WTC11 (cell line): ENCODE measurements at regions not wholly inside any gene's neighbourhood (a gene's known extent, or its start where the extent isn't known, plus 50 kb on each side); places are given as distances from the start of the nearest gene placed in this dataset.

ENCODE experiments used
- FOXJ3 ChIP-seq: sonication (generic); formaldehyde crosslinking; IDR thresholded peaks from 2 replicates; pipeline ENCODE4 v1.9.0; 2021; ENCODE audit warnings: missing genetic modification reagents, mild to moderate bottlenecking, borderline replicate concordance
- FOXP1 ChIP-seq: sonication (generic); formaldehyde crosslinking; IDR thresholded peaks from 2 replicates; pipeline ENCODE4 v1.8.0; 2022; ENCODE audit warnings: missing genetic modification reagents, mild to moderate bottlenecking, moderate library complexity, borderline replicate concordance
- IRF2 ChIP-seq: sonication (generic); formaldehyde crosslinking; IDR thresholded peaks from 2 replicates; pipeline ENCODE4 v1.8.0; 2022; ENCODE audit warnings: low read depth, missing genetic modification reagents, borderline replicate concordance
- ZNF423 ChIP-seq: fragments of 250-450 bp; sonication (Bioruptor Pico); IDR thresholded peaks from 2 replicates; pipeline ENCODE4 v2.1.2; 2022; ENCODE audit warnings: mild to moderate bottlenecking, moderate library complexity
- TF ChIP-seq, protein P1 (sequence below): fragments of 250-450 bp; sonication (Bioruptor Pico); IDR thresholded peaks from 2 replicates; pipeline ENCODE4 v2.1.2; 2022; ENCODE audit warnings: mild to moderate bottlenecking, moderate library complexity
- TF ChIP-seq, protein P2 (sequence below): sonication (generic); formaldehyde crosslinking; IDR thresholded peaks from 2 replicates; pipeline ENCODE4 v1.8.1; 2022; ENCODE audit warnings: mild to moderate bottlenecking, moderate library complexity, missing genetic modification reagents
- TF ChIP-seq, protein P3 (sequence below): fragments of 200-600 bp; IDR thresholded peaks from 2 replicates; pipeline ENCODE4 v1.8.0; 2022; ENCODE audit warnings: antibody characterized with exemption
- TF ChIP-seq, protein P4 (sequence below): sonication (generic); formaldehyde crosslinking; IDR thresholded peaks from 2 replicates; pipeline ENCODE4 v1.8.1; 2023; ENCODE audit warnings: mild to moderate bottlenecking, moderate library complexity, missing genetic modification reagents

DNA sequence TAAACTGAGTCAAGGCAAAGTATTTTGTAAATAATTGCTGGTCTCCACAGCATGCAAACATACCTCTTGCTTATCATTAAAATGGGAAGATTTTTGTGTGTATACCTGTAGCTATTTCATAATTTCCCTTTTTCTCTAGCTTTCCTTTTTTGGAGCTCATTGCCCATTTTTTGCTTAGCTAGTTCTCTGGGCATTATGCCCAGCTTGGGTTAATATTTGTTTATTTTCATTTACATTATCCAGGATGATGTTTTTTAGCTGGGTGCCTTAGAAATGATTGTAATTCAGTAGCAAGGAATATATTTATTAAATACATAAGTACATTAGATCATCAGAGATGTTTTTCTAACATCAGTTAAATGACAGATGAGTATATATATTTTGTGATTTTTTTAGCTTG lies 1271.7 kb upstream of the GBE1 start:
- no peak for TF ChIP-seq FOXP1 (CRISPR knock-in tag)
- TF ChIP-seq, protein P1, sequence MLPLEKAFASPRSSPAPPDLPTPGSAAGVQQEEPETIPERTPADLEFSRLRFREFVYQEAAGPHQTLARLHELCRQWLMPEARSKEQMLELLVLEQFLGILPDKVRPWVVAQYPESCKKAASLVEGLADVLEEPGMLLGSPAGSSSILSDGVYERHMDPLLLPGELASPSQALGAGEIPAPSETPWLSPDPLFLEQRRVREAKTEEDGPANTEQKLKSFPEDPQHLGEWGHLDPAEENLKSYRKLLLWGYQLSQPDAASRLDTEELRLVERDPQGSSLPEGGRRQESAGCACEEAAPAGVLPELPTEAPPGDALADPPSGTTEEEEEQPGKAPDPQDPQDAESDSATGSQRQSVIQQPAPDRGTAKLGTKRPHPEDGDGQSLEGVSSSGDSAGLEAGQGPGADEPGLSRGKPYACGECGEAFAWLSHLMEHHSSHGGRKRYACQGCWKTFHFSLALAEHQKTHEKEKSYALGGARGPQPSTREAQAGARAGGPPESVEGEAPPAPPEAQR (CRISPR knock-in tag) = no peak
- TF ChIP-seq, protein P2, sequence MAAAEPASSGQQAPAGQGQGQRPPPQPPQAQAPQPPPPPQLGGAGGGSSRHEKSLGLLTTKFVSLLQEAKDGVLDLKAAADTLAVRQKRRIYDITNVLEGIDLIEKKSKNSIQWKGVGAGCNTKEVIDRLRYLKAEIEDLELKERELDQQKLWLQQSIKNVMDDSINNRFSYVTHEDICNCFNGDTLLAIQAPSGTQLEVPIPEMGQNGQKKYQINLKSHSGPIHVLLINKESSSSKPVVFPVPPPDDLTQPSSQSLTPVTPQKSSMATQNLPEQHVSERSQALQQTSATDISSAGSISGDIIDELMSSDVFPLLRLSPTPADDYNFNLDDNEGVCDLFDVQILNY = no peak
- no peak for TF ChIP-seq ZNF423 (CRISPR knock-in tag)
- TF ChIP-seq, protein P3, sequence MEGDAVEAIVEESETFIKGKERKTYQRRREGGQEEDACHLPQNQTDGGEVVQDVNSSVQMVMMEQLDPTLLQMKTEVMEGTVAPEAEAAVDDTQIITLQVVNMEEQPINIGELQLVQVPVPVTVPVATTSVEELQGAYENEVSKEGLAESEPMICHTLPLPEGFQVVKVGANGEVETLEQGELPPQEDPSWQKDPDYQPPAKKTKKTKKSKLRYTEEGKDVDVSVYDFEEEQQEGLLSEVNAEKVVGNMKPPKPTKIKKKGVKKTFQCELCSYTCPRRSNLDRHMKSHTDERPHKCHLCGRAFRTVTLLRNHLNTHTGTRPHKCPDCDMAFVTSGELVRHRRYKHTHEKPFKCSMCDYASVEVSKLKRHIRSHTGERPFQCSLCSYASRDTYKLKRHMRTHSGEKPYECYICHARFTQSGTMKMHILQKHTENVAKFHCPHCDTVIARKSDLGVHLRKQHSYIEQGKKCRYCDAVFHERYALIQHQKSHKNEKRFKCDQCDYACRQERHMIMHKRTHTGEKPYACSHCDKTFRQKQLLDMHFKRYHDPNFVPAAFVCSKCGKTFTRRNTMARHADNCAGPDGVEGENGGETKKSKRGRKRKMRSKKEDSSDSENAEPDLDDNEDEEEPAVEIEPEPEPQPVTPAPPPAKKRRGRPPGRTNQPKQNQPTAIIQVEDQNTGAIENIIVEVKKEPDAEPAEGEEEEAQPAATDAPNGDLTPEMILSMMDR = no peak
- TF ChIP-seq, protein P4, sequence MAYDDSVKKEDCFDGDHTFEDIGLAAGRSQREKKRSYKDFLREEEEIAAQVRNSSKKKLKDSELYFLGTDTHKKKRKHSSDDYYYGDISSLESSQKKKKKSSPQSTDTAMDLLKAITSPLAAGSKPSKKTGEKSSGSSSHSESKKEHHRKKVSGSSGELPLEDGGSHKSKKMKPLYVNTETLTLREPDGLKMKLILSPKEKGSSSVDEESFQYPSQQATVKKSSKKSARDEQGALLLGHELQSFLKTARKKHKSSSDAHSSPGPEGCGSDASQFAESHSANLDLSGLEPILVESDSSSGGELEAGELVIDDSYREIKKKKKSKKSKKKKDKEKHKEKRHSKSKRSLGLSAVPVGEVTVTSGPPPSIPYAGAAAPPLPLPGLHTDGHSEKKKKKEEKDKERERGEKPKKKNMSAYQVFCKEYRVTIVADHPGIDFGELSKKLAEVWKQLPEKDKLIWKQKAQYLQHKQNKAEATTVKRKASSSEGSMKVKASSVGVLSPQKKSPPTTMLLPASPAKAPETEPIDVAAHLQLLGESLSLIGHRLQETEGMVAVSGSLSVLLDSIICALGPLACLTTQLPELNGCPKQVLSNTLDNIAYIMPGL (CRISPR knock-in tag) = no peak
- no peak for TF ChIP-seq IRF2 (CRISPR knock-in tag)
- no peak for TF ChIP-seq FOXJ3
